HEK293 (cell line): ENCODE measurements at regions not wholly inside any gene's neighbourhood (a gene's known extent, or its start where the extent isn't known, plus 50 kb on each side); places are given as distances from the start of the nearest gene placed in this dataset.

ENCODE experiments used
- CTCF ChIP-seq: fragments of 450-650 bp; formaldehyde crosslinking; IDR thresholded peaks from 2 replicates; pipeline ENCODE4 v1.5.1; 2016; ENCODE audit warnings: missing biosample characterization, missing genetic modification characterization
- GLIS1 ChIP-seq: fragments of 450-650 bp; formaldehyde crosslinking; IDR thresholded peaks from 2 replicates; pipeline ENCODE4 v1.5.1; 2016; ENCODE audit warnings: missing biosample characterization, missing genetic modification characterization
- KLF16 ChIP-seq: fragments of 450-650 bp; formaldehyde crosslinking; IDR thresholded peaks from 2 replicates; pipeline ENCODE4 v1.5.1; 2017; ENCODE audit warnings: missing biosample characterization, missing genetic modification characterization
- KLF8 ChIP-seq: fragments of 450-650 bp; formaldehyde crosslinking; IDR thresholded peaks from 2 replicates; pipeline ENCODE4 v1.5.1; 2016; ENCODE audit warnings: missing biosample characterization, missing genetic modification characterization
- REST ChIP-seq: fragments of 450-650 bp; formaldehyde crosslinking; IDR thresholded peaks from 2 replicates; pipeline ENCODE4 v1.5.1; 2016; ENCODE audit warnings: missing biosample characterization, missing genetic modification characterization
- YY1 ChIP-seq: fragments of 450-650 bp; formaldehyde crosslinking; IDR thresholded peaks from 2 replicates; pipeline ENCODE4 v1.5.1; 2018; ENCODE audit warnings: missing biosample characterization, missing genetic modification characterization
- ZNF274 ChIP-seq, 2 experiments: fragments of 200-500 bp in 1 of 2; fragments of 450-650 bp in 1 of 2; sonication (Bioruptor generic) in 1 of 2; formaldehyde crosslinking in 1 of 2; IDR thresholded peaks; 2 replicates each; pipeline versions ENCODE4 v1.5.1 to v1.6.1; 2014 to 2016; ENCODE audit warnings: borderline replicate concordance in 1 of 2, inconsistent platforms in 1 of 2, low read length in 1 of 2, missing biosample characterization in 1 of 2, missing genetic modification characterization in 1 of 2
- ZNF426 ChIP-seq: fragments of 450-650 bp; formaldehyde crosslinking; IDR thresholded peaks from 2 replicates; pipeline ENCODE4 v1.5.1; 2017; ENCODE audit warnings: missing biosample characterization, missing genetic modification characterization, mild to moderate bottlenecking, inconsistent platforms, moderate library complexity
- ZNF548 ChIP-seq: fragments of 450-650 bp; formaldehyde crosslinking; IDR thresholded peaks from 2 replicates; pipeline ENCODE4 v1.5.1; 2016; ENCODE audit warnings: missing biosample characterization, missing genetic modification characterization
- ZNF600 ChIP-seq: fragments of 450-650 bp; formaldehyde crosslinking; IDR thresholded peaks from 2 replicates; pipeline ENCODE4 v1.5.1; 2016; ENCODE audit warnings: missing biosample characterization, missing genetic modification characterization
- ZNF677 ChIP-seq: fragments of 450-650 bp; IDR thresholded peaks from 2 replicates; pipeline ENCODE4 v1.5.0; 2018; ENCODE audit warnings: missing biosample characterization, mild to moderate bottlenecking, missing genetic modification characterization, moderate library complexity
- ZSCAN18 ChIP-seq: fragments of 450-650 bp; formaldehyde crosslinking; IDR thresholded peaks from 2 replicates; pipeline ENCODE4 v1.5.1; 2016; ENCODE audit warnings: missing biosample characterization, missing genetic modification characterization

GRCh38 chr11:112345166-112345565 lies 84.5 kb upstream of the PLET1 start:
- no peak for TF ChIP-seq ZNF274 (IDR thresholded peaks at IDR 0.05; ENCODE audit: low read length)
- no peak for TF ChIP-seq ZNF274 (tag by site-specific recombination; IDR thresholded peaks at IDR 0.05; ENCODE audit: borderline replicate concordance)
- no peak for TF ChIP-seq CTCF
- TF ChIP-seq ZNF426: no peak
- TF ChIP-seq ZSCAN18 (tag by site-specific recombination): no peak
- TF ChIP-seq REST (tag by site-specific recombination): no peak
- no peak for TF ChIP-seq ZNF548
- no peak for TF ChIP-seq ZNF677
- no peak for TF ChIP-seq GLIS1 (tag by site-specific recombination)
- no peak for TF ChIP-seq KLF16 (tag by site-specific recombination)
- TF ChIP-seq ZNF600 (tag by site-specific recombination): no peak
- TF ChIP-seq YY1 (tag by site-specific recombination): no peak
- TF ChIP-seq KLF8 (tag by site-specific recombination): no peak
